OCI-LY7 (cell line): ENCODE measurements at regions not wholly inside any gene's neighbourhood (a gene's known extent, or its start where the extent isn't known, plus 50 kb on each side); places are given as distances from the start of the nearest gene placed in this dataset.
"Not testable (repeated sequence)": the region's sequence is repeated elsewhere in the genome, so short reads cannot be mapped to it uniquely, and the experiment has no call there.

Experiments used
- BruUV-seq: library from RNA; stranded (reverse); fragments of 400-500 nt; replicated peaks from 2 replicates; lab custom pipeline; 2021; lab: Mats Ljungman, UMichigan
- CTCF ChIA-PET: fragments of 300-600 bp; sonication (Branson Sonifier 250); formaldehyde crosslinking; loops from one replicate; lab custom pipeline; 2022; ENCODE audit warnings: antibody characterized with exemption; ENCODE audit not compliant: unreplicated experiment; lab: Charles Lee
- POLR2A ChIA-PET: fragments of 300-600 bp; sonication (Branson Sonifier 250); formaldehyde crosslinking; loops from one replicate; lab custom pipeline; 2022; ENCODE audit warnings: antibody characterized with exemption; lab: Charles Lee
- DNase-seq: peaks from one replicate; pipeline ENCODE4 v3.0.0-alpha.2; 2015; ENCODE audit warnings: low spot score
- H2AFZ ChIP-seq: fragments of 200-600 bp; sonication (generic), shearing (Covaris generic); 2 replicates; pipeline ENCODE4 v1.6.1; 2014; ENCODE audit warnings: mild to moderate bottlenecking, antibody characterized with exemption, low read length, moderate library complexity
- H3K27ac ChIP-seq: fragments of 200-600 bp; sonication (generic); 2 replicates; pipeline ENCODE4 v1.5.1; 2014; ENCODE audit warnings: mixed run types, low read depth, mild to moderate bottlenecking, moderate library complexity, low read length, inconsistent platforms; ENCODE audit not compliant: poor library complexity, severe bottlenecking
- H3K36me3 ChIP-seq: fragments of 200-600 bp; sonication (generic); 2 replicates; pipeline ENCODE4 v1.6.1; 2014; ENCODE audit warnings: mild to moderate bottlenecking, antibody characterized with exemption, low read length, moderate library complexity, mixed read lengths; ENCODE audit not compliant: insufficient read depth
- H3K4me1 ChIP-seq: fragments of 200-600 bp; sonication (generic); 2 replicates; pipeline ENCODE4 v1.5.1; 2014; ENCODE audit warnings: mild to moderate bottlenecking, low read length; ENCODE audit not compliant: insufficient read depth, poor library complexity, severe bottlenecking
- H3K4me2 ChIP-seq: fragments of 200-600 bp; sonication (generic); 2 replicates; pipeline ENCODE4 v1.6.1; 2014; ENCODE audit warnings: mild to moderate bottlenecking, low read length
- H3K4me3 ChIP-seq: fragments of 200-600 bp; sonication (generic); 2 replicates; pipeline ENCODE4 v1.5.1; 2014; ENCODE audit warnings: mild to moderate bottlenecking, low read depth, low read length; ENCODE audit not compliant: poor library complexity, severe bottlenecking
- H3K79me2 ChIP-seq: fragments of 200-600 bp; sonication (generic); 2 replicates; pipeline ENCODE4 v1.6.1; 2016; ENCODE audit warnings: low read depth, mild to moderate bottlenecking, low read length, moderate library complexity, mixed read lengths; ENCODE audit not compliant: insufficient read depth
- H3K9me2 ChIP-seq: fragments of 200-600 bp; sonication (generic); 2 replicates; pipeline ENCODE4 v1.6.1; 2016; ENCODE audit warnings: mild to moderate bottlenecking, low read length, mixed read lengths; ENCODE audit not compliant: insufficient read depth
- H3K9me3 ChIP-seq: fragments of 200-600 bp; sonication (generic); 2 replicates; pipeline ENCODE4 v1.6.1; 2014; ENCODE audit warnings: mild to moderate bottlenecking, mixed run types, low read length, mixed read lengths
- H4K20me1 ChIP-seq: fragments of 200-600 bp; sonication (generic); 2 replicates; pipeline ENCODE4 v1.6.1; 2014; ENCODE audit warnings: mild to moderate bottlenecking, antibody characterized with exemption, low read length, moderate library complexity, mixed read lengths; ENCODE audit not compliant: insufficient read depth
- EZH2phosphoT487 ChIP-seq: fragments of 200-600 bp; sonication (generic); IDR thresholded peaks from 2 replicates; pipeline ENCODE4 v1.6.1; 2018; ENCODE audit warnings: low read depth, borderline replicate concordance, mild to moderate bottlenecking, mixed run types, antibody characterized with exemption, low read length, moderate library complexity, mixed read lengths
- intact Hi-C: fragments of 100-400 bp; cut with micrococcal nuclease; formaldehyde crosslinking; loops from one replicate; pipeline ENCODE4 v1.10.0; 2022; ENCODE audit not compliant: unreplicated experiment
- TF ChIP-seq, protein P1 (sequence below): fragments of 200-600 bp; sonication (generic); conservative IDR thresholded peaks from 2 replicates; pipeline ENCODE4 v1.5.1; 2014; ENCODE audit warnings: mild to moderate bottlenecking, antibody characterized with exemption, low read length, moderate library complexity, mixed read lengths

DNA sequence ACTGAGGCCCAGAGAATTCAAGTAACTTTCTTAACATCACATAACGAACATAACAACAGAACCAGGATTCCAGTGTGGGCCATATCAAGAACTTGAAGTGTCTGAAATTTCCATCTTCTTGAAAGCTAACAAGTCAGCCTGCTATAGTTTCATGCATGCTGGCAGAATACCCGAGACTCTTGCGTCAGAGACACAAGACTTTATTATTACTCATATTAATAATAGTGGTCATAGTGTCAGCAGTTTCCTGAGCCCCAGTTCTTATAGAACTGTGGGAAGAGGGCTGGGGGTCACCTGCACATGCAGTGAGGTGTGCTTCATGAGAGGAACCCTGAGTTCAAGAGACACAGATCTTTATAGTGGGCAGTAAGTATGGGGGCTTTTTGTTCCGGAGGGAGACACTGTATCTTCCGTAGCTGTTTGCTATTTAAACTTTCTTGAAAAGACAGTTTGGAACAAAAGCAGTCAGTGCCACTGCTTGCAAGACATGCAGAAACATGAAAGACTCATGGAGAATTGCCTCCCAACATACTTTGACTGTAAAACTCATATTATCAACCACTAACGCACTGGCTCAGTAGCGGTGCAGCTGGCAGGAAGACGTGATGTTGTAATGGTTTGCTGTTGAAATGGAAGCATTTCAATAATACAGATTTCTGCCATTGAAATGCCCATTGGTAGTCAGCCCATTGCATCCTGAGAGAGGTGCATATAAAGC lies 339.2 kb downstream of the ADGRL2 start:
- Histone ChIP-seq H4K20me1 (no peaks in the 10 kb centered on the region), H3K9me2 (no peaks in the 10 kb centered on the region), H3K27ac (no peak overlapping the region), H3K4me3 (no peak overlapping the region), H3K79me2 (no peaks in the 10 kb centered on the region), H3K4me1 (no peaks in the 10 kb centered on the region), H3K36me3 (no peaks in the 10 kb centered on the region), H3K4me2 (no peak overlapping the region), H3K9me3 (no peaks in the 10 kb centered on the region), H2AFZ (no peak overlapping the region)
- CTCF ChIA-PET = no interaction called here
- POLR2A ChIA-PET = interaction anchor here (1.1 kb wide), 1 partner anchor 24 kb away, joined by 3 read pairs; no protein-coding TSS in a partner anchor
- no peak for DNase-seq
- intact Hi-C loops = no loop called here
- no TSS peak for BruUV-seq
- TF ChIP-seq, protein P1, sequence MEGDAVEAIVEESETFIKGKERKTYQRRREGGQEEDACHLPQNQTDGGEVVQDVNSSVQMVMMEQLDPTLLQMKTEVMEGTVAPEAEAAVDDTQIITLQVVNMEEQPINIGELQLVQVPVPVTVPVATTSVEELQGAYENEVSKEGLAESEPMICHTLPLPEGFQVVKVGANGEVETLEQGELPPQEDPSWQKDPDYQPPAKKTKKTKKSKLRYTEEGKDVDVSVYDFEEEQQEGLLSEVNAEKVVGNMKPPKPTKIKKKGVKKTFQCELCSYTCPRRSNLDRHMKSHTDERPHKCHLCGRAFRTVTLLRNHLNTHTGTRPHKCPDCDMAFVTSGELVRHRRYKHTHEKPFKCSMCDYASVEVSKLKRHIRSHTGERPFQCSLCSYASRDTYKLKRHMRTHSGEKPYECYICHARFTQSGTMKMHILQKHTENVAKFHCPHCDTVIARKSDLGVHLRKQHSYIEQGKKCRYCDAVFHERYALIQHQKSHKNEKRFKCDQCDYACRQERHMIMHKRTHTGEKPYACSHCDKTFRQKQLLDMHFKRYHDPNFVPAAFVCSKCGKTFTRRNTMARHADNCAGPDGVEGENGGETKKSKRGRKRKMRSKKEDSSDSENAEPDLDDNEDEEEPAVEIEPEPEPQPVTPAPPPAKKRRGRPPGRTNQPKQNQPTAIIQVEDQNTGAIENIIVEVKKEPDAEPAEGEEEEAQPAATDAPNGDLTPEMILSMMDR = no peak
- TF ChIP-seq EZH2phosphoT487 = no peak

DNA sequence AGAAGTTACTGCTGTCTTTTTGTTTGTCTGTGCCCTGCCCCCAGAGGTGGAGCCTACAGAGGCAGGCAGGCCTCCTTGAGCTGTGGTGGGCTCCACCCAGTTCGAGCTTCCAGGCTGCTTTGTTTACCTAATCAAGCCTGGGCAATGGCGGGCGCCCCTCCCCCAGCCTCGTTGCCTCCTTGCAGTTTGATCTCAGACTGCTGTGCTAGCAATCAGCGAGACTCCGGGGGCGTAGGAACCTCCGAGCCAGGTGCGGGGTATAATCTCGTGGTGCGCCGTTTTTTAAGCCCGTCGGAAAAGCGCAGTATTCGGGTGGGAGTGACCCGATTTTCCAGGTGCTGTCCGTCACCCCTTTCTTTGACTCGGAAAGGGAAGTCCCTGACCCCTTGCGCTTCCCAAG lies 335.6 kb downstream of the ADGRL2 start:
- H3K36me3 ChIP-seq, H3K9me3 ChIP-seq, CTCF ChIA-PET, H3K4me1 ChIP-seq, H3K4me3 ChIP-seq, H3K4me2 ChIP-seq, BruUV-seq, H2AFZ ChIP-seq, DNase-seq, POLR2A ChIA-PET, H4K20me1 ChIP-seq, H3K9me2 ChIP-seq, H3K79me2 ChIP-seq, intact Hi-C loops, H3K27ac ChIP-seq: not testable (repeated sequence)

DNA sequence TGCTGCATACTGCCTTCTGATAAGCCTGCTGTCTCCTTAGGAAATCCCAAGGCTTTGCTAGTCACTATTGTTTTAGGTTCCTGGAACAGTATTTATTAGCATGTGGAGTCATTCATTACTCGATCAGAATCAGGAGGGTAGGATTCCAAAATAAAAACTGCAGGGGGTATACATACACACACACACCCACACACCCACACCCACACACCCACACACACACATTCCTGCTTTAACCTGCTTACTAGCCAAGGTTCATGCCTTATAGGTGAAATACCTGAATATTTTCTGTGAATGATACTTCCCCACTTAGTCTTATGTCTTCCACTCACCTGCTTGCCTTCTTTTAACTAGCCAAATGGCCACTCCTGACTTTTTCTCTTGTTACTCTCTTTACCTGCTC lies 325.1 kb downstream of the ADGRL2 start:
- POLR2A ChIA-PET = no interaction called here

More for the DNA sequence above, 325.1 kb downstream of the ADGRL2 start:
- CTCF ChIA-PET = no interaction called here
- intact Hi-C loops = no loop called here
- no peaks in the 10 kb centered on the region for H3K4me1 ChIP-seq
- no peaks in the 10 kb centered on the region for H4K20me1 ChIP-seq
- no peaks in the 10 kb centered on the region for H3K9me2 ChIP-seq
- DNase-seq = no peak
- H3K36me3 ChIP-seq = no peaks in the 10 kb centered on the region
- no peak overlapping the region for H3K4me3 ChIP-seq
- H3K4me2 ChIP-seq = no peak overlapping the region
- no peak overlapping the region for H2AFZ ChIP-seq
- BruUV-seq = no TSS peak
- no peak overlapping the region for H3K27ac ChIP-seq
- H3K9me3 ChIP-seq = no peaks in the 10 kb centered on the region
- H3K79me2 ChIP-seq = no peaks in the 10 kb centered on the region
- no peak for TF ChIP-seq EZH2phosphoT487
- TF ChIP-seq, protein P1 = no peak
